HepG2 (cell line): ENCODE measurements at regions not wholly inside any gene's neighbourhood (a gene's known extent, or its start where the extent isn't known, plus 50 kb on each side); places are given as distances from the start of the nearest gene placed in this dataset.
A peak's percentile ranks its signal among the peaks of the same experiment; 100 is the strongest.

Experiments
- ESRRA ChIP-seq: sonication (generic); formaldehyde crosslinking; IDR thresholded peaks from 2 replicates; pipeline ENCODE4 v1.5.1; 2020; ENCODE audit warnings: mild to moderate bottlenecking, low read depth, missing genetic modification reagents
- GMEB1 ChIP-seq: sonication (generic); formaldehyde crosslinking; IDR thresholded peaks from 2 replicates; pipeline ENCODE4 v1.5.1; 2020; ENCODE audit warnings: missing genetic modification reagents, mild to moderate bottlenecking, borderline replicate concordance
- HDAC1 ChIP-seq: sonication (generic); formaldehyde crosslinking; IDR thresholded peaks from 2 replicates; pipeline ENCODE4 v1.5.1; 2020; ENCODE audit warnings: mild to moderate bottlenecking, missing genetic modification reagents
- KMT2A ChIP-seq: sonication (generic); formaldehyde crosslinking; IDR thresholded peaks from 2 replicates; pipeline ENCODE4 v1.4.0; 2020; ENCODE audit warnings: missing genetic modification reagents
- NFE2L1 ChIP-seq: sonication (generic); formaldehyde crosslinking; IDR thresholded peaks from 2 replicates; pipeline ENCODE4 v1.4.0; 2020; ENCODE audit warnings: missing genetic modification reagents, mild to moderate bottlenecking, borderline replicate concordance
- PATZ1 ChIP-seq: sonication (generic); formaldehyde crosslinking; IDR thresholded peaks from 2 replicates; pipeline ENCODE4 v1.4.0; 2020; ENCODE audit warnings: missing genetic modification reagents
- PHB2 ChIP-seq: fragments of 450-650 bp; IDR thresholded peaks from 2 replicates; pipeline ENCODE4 v1.6.1; 2018; ENCODE audit not compliant: partially characterized antibody
- PREB ChIP-seq: sonication (generic); formaldehyde crosslinking; IDR thresholded peaks from 2 replicates; pipeline ENCODE4 v1.4.0; 2020; ENCODE audit warnings: missing genetic modification reagents
- PRMT3 ChIP-seq: sonication (generic); formaldehyde crosslinking; IDR thresholded peaks from 2 replicates; pipeline ENCODE4 v1.8.1; 2022; ENCODE audit warnings: low read depth, mild to moderate bottlenecking, moderate library complexity, missing genetic modification reagents, borderline replicate concordance
- RBM39 ChIP-seq: fragments of 200-400 bp; formaldehyde crosslinking; IDR thresholded peaks from one replicate; pipeline ENCODE4 v1.6.1; 2018; ENCODE audit warnings: antibody characterized with exemption, mild to moderate bottlenecking, low read depth, low read length; ENCODE audit not compliant: poor library complexity, severe bottlenecking
- SKI ChIP-seq: fragments of 450-650 bp; IDR thresholded peaks from one replicate; pipeline ENCODE4 v1.6.1; 2018; ENCODE audit warnings: mild to moderate bottlenecking; ENCODE audit not compliant: partially characterized antibody
- SP4 ChIP-seq: sonication (generic); formaldehyde crosslinking; IDR thresholded peaks from 2 replicates; pipeline ENCODE4 v1.8.1; 2023; ENCODE audit warnings: mild to moderate bottlenecking, missing genetic modification reagents
- TAF15 ChIP-seq: fragments of 200-400 bp; formaldehyde crosslinking; IDR thresholded peaks from one replicate; pipeline ENCODE4 v1.6.1; 2018; ENCODE audit warnings: mild to moderate bottlenecking, low read depth, low read length; ENCODE audit not compliant: poor library complexity, severe bottlenecking
- ZNF235 ChIP-seq: sonication (generic); formaldehyde crosslinking; IDR thresholded peaks from 2 replicates; pipeline ENCODE4 v1.8.1; 2023; ENCODE audit warnings: mild to moderate bottlenecking, missing genetic modification reagents, borderline replicate concordance
- ZNF430 ChIP-seq: sonication (generic); formaldehyde crosslinking; IDR thresholded peaks from 2 replicates; pipeline ENCODE4 v1.9.0; 2021; ENCODE audit warnings: mild to moderate bottlenecking, missing genetic modification reagents
- ZNF431 ChIP-seq: sonication (generic); formaldehyde crosslinking; IDR thresholded peaks from 2 replicates; pipeline ENCODE4 v1.9.0; 2022; ENCODE audit warnings: missing genetic modification reagents, low read depth, mild to moderate bottlenecking, borderline replicate concordance
- ZNF501 ChIP-seq: sonication (generic); formaldehyde crosslinking; IDR thresholded peaks from 2 replicates; pipeline ENCODE4 v1.5.1; 2020; ENCODE audit warnings: mild to moderate bottlenecking, moderate library complexity, missing genetic modification reagents
- ZNF569 ChIP-seq: sonication (generic); formaldehyde crosslinking; IDR thresholded peaks from 2 replicates; pipeline ENCODE4 v1.5.0; 2020; ENCODE audit warnings: mild to moderate bottlenecking, missing genetic modification reagents, moderate library complexity, borderline replicate concordance
- ZNF570 ChIP-seq: sonication (generic); formaldehyde crosslinking; IDR thresholded peaks from 2 replicates; pipeline ENCODE4 v1.4.0; 2020; ENCODE audit warnings: mild to moderate bottlenecking, missing genetic modification reagents, borderline replicate concordance
- ZUFSP ChIP-seq: sonication (generic); formaldehyde crosslinking; IDR thresholded peaks from 2 replicates; pipeline ENCODE4 v1.9.0; 2021; ENCODE audit warnings: missing genetic modification reagents, mild to moderate bottlenecking, borderline replicate concordance

- no peak for TF ChIP-seq ZNF570 (CRISPR knock-in tag)
- TF ChIP-seq HDAC1 (CRISPR knock-in tag): peak; percentile 62
- no peak for TF ChIP-seq TAF15
- no peak for TF ChIP-seq PREB (CRISPR knock-in tag)
- 0 out of 2 replicates have a peak, but pooled peaks have one; percentile 18 for TF ChIP-seq PATZ1 (CRISPR knock-in tag)
- TF ChIP-seq ZNF501 (CRISPR knock-in tag): no peak
- TF ChIP-seq ZNF235 (CRISPR knock-in tag): no peak
- TF ChIP-seq RBM39: no peak
- TF ChIP-seq ESRRA (CRISPR knock-in tag): no peak
- no peak for TF ChIP-seq NFE2L1
- no peak for TF ChIP-seq GMEB1
- no peak for TF ChIP-seq PRMT3
- no peak for TF ChIP-seq KMT2A (CRISPR knock-in tag)
- no peak for TF ChIP-seq ZNF431
- TF ChIP-seq SKI: peak; percentile 39
- TF ChIP-seq SP4: no peak
- TF ChIP-seq ZNF569 (CRISPR knock-in tag): no peak
- TF ChIP-seq PHB2: no peak
- no peak for TF ChIP-seq ZNF430 (CRISPR knock-in tag)
- TF ChIP-seq ZUFSP (CRISPR knock-in tag): no peak
These were observed 943.1 kb upstream of the LRRTM1 start (continued) for GRCh38 chr2:81247648-81248047.
